GM10266 (cell line): ENCODE measurements at regions not wholly inside any gene's neighbourhood (a gene's known extent, or its start where the extent isn't known, plus 50 kb on each side); places are given as distances from the start of the nearest gene placed in this dataset.

Experiments used
- DNase-seq: peaks from one replicate; pipeline ENCODE4 v3.0.0; 2012; ENCODE audit errors: extremely low spot score
- CTCF ChIP-seq: IDR thresholded peaks from 2 replicates; pipeline ENCODE4 v1.5.1; 2012; ENCODE audit warnings: mild to moderate bottlenecking, low read depth; ENCODE audit not compliant: control insufficient read depth, insufficient read depth; ENCODE audit errors: missing control alignments

GRCh38 chr4:147303174-147303872, 177.6 kb upstream of the EDNRA start:
- no peak for TF ChIP-seq CTCF
- DNase-seq = no peak

- no peak for DNase-seq
These were observed 177.0 kb upstream of the EDNRA start for GRCh38 chr4:147303873-147304229.

GRCh38 chr4:147307896-147308674, 172.8 kb upstream of the EDNRA start:
- TF ChIP-seq CTCF = no peak

More at GRCh38 chr4:147303873-147304229, 177.0 kb upstream of the EDNRA start:
- TF ChIP-seq CTCF = no peak

GRCh38 chr4:147309434-147309833, 171.5 kb upstream of the EDNRA start:
- no peak for DNase-seq
- no peak for TF ChIP-seq CTCF

More at GRCh38 chr4:147307896-147308674, 172.8 kb upstream of the EDNRA start:
- DNase-seq = no peak

- TF ChIP-seq CTCF = no peak
These were observed 170.6 kb upstream of the EDNRA start for GRCh38 chr4:147310312-147310711.

GRCh38 chr4:147311956-147312355, 168.9 kb upstream of the EDNRA start:
- no peak for DNase-seq
- no peak for TF ChIP-seq CTCF

More at GRCh38 chr4:147310312-147310711, 170.6 kb upstream of the EDNRA start:
- no peak for DNase-seq

GRCh38 chr4:147312376-147313046, 168.4 kb upstream of the EDNRA start:
- TF ChIP-seq CTCF = no peak
- no peak for DNase-seq
